Right cardiac atrium (tissue), 5 donors: ENCODE measurements at regions not wholly inside any gene's neighbourhood (a gene's known extent, or its start where the extent isn't known, plus 50 kb on each side); places are given as distances from the start of the nearest gene placed in this dataset.

Source experiments
- ATAC-seq, 2 donors: fragments of 200-7000 bp; cut with Tn5 transposase; one replicate each; pipeline versions ENCODE4 v1.8.0 to v1.9.1; 2020; ENCODE audit warnings: moderate library complexity in 2 of 2, mild to moderate bottlenecking in 1 of 2
- DNase-seq, 3 donors: peaks; one replicate each; pipeline ENCODE4 v3.0.0-alpha.2; 2020
- H3K27ac ChIP-seq: one replicate; pipeline ENCODE4 v1.5.1; 2013; ENCODE audit warnings: mild to moderate bottlenecking, low read length, control low read depth, moderate library complexity
- H3K27me3 ChIP-seq: one replicate; pipeline ENCODE4 v1.6.1; 2013; ENCODE audit not compliant: control insufficient read depth, insufficient read depth
- H3K4me1 ChIP-seq: one replicate; pipeline ENCODE4 v1.6.1; 2013; ENCODE audit warnings: low read length; ENCODE audit not compliant: control insufficient read depth, insufficient read depth
- H3K4me3 ChIP-seq: one replicate; pipeline ENCODE4 v1.5.1; 2013; ENCODE audit warnings: low read length, control low read depth
- H3K9me3 ChIP-seq: one replicate; pipeline ENCODE4 v1.6.1; 2013; ENCODE audit warnings: low read length; ENCODE audit not compliant: control insufficient read depth
- WGBS: extraction: QIAGEN DNeasy Blood & Tissue Kit; methylation state at CpG from one replicate; pipeline ENCODE4 v1.1.7; 2013; 5-methylcytosine and 5-hydroxymethylcytosine counted together
- intact Hi-C, 4 donors: fragments of 100-400 bp; cut with DNase I; formaldehyde crosslinking; loops; one replicate each; pipeline versions ENCODE4 v1.11.0 to v1.14.0; 2022 to 2023
- donor health status: healthy with polysubstance abuse.
- donor health status: DM: no; HTN: yes; CAD: no.
- donor health status: DM: no; HTN: no; CAD: no.
- donor health status: DM: no; HTN: yes; CAD: no; lungs with severe emphysema.
- donor health status: DM: yes; HTN: yes; CAD: no.

GRCh38 chr6:100944644-100945043, 63.5 kb upstream of the ASCC3 start:
- H3K4me3 ChIP-seq, result no peak overlapping the region
- no peak for DNase-seq
- intact Hi-C loops, result no loop called here
- no peak for ATAC-seq
- no peaks in the 10 kb centered on the region for H3K27me3 ChIP-seq
- H3K9me3 ChIP-seq, result no peaks in the 10 kb centered on the region
- H3K27ac ChIP-seq, result no peak overlapping the region
- no peaks in the 10 kb centered on the region for H3K4me1 ChIP-seq
- WGBS, result 64% methylated on average over 4 of the region's 4 CpGs

DNA sequence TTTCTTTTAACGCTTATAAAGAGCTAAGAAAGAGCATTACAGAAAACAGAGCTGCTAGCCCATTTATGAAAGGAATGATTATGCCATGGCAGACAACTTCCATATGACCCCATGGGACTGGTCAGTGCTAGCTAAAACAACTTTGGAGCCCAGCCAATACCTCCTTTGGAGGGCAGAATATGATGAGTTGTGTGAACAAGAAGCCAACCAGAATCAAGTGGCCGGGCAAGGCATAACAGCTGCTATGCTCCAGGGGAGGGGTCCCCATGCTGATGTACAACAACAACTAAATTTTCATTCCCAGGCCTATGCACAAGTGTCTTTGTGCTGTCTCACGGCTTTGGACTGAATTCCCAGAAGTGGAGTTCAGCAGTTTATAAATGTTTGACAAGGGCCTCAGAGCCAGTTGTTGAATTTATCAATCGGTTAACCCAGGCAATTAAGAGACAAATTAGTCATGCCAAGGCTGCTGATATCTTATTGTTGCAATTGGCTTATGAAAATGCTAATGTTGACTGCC, 65.0 kb upstream of the ASCC3 start:
- no peak overlapping the region for H3K27ac ChIP-seq
- no peaks in the 10 kb centered on the region for H3K27me3 ChIP-seq
- no peak for DNase-seq
- H3K9me3 ChIP-seq, result no peaks in the 10 kb centered on the region
- H3K4me1 ChIP-seq, result no peaks in the 10 kb centered on the region
- no peak for ATAC-seq
- H3K4me3 ChIP-seq, result no peak overlapping the region
- intact Hi-C loops, result no loop called here
- 85% methylated on average over 4 of the region's 4 CpGs for WGBS

GRCh38 chr6:100946711-100947110, 65.6 kb upstream of the ASCC3 start:
- Histone ChIP-seq H3K4me3 (no peak overlapping the region), H3K27me3 (no peaks in the 10 kb centered on the region), H3K4me1 (no peaks in the 10 kb centered on the region), H3K9me3 (no peaks in the 10 kb centered on the region), H3K27ac (no peak overlapping the region)
- DNase-seq, result no peak
- 81% methylated on average over 3 of the region's 3 CpGs for WGBS
- ATAC-seq, result no peak
- intact Hi-C loops, result no loop called here

GRCh38 chr6:100948381-100949133, 67.4 kb upstream of the ASCC3 start:
- intact Hi-C loops, result no loop called here
- H3K4me3 ChIP-seq, result no peak overlapping the region
- H3K9me3 ChIP-seq, result no peaks in the 10 kb centered on the region
- ATAC-seq (no peak), DNase-seq (no peak)
- 36% methylated on average over 3 of the region's 3 CpGs for WGBS
- no peak overlapping the region for H3K27ac ChIP-seq
- no peaks in the 10 kb centered on the region for H3K27me3 ChIP-seq
- H3K4me1 ChIP-seq, result no peaks in the 10 kb centered on the region

DNA sequence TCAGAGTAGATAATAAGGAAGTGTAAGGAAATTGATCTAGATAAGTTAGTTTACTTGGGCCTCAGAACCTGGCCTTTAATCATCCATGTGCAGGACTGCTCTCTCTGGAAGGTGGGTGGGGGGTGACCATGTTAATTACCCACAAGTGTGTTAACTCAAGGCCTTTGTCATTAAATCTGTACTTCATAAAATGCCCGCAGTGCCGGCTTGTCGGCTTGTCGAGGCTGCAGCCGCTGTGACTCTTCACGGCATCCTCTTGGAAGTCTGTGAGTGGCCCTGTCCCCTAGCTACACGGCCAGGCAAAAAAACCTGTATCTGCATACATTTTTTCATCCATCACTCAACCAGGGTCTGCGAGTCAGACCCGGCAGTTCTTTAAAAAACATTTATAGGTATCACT, 70.9 kb upstream of the ASCC3 start:
- DNase-seq, result no peak
- Histone ChIP-seq H3K4me3 (no peak overlapping the region), H3K27me3 (no peaks in the 10 kb centered on the region), H3K4me1 (no peaks in the 10 kb centered on the region), H3K9me3 (no peaks in the 10 kb centered on the region), H3K27ac (no peak overlapping the region)
- WGBS, result 71% methylated on average over 9 of the region's 9 CpGs
- intact Hi-C loops, result no loop called here
- ATAC-seq, result no peak

DNA sequence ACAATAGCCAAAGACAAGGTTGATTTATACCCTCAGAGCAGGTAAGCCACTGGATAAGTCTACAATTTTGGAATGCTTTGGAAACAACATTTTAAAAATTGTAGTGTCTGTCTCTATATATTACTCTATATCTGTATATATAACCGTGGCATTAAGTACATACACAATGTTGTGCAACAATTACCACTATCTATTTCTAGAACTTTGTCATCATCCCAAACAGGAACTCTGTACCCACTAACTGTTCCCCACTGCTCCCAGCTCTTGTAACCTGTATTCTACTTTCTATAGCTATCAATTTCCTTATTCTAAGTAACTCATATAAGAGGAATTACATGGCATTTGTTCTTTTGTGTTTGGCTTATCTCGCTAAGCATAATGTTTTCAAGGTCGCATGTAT, 78.2 kb upstream of the ASCC3 start:
- Histone ChIP-seq H3K27me3 (no peaks in the 10 kb centered on the region), H3K27ac (no peak overlapping the region), H3K4me3 (no peak overlapping the region), H3K9me3 (no peaks in the 10 kb centered on the region), H3K4me1 (no peaks in the 10 kb centered on the region)
- DNase-seq (no peak), ATAC-seq (no peak)
- intact Hi-C loops, result no loop called here
- WGBS, result 85% methylated on average over 3 of the region's 3 CpGs

DNA sequence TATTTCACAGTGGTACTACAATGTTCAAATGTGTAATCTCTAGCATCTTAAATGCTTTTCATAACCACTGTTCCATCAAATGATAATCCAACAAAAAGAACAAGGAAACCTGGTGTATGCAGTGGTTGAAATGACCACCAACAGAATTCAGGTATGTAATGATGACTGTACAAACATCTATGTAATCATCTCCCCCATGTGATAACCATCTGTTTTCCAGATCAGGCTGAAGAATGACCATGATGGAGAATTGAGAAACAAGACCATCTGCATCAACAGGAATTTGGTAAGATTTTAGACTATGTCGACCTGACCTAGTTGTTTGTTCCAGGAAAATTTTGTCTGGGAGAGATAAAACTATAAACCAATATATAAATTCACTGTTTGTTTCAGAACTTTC, 81.3 kb upstream of the ASCC3 start:
- Histone ChIP-seq H3K27me3 (no peaks in the 10 kb centered on the region), H3K4me3 (no peak overlapping the region), H3K9me3 (no peaks in the 10 kb centered on the region), H3K27ac (no peak overlapping the region), H3K4me1 (no peaks in the 10 kb centered on the region)
- 77% methylated on average over 1 of the region's 1 CpG for WGBS
- intact Hi-C loops, result no loop called here
- no peak for DNase-seq
- no peak for ATAC-seq

GRCh38 chr6:100965067-100965466, 83.9 kb upstream of the ASCC3 start:
- intact Hi-C loops, result no loop called here
- no peak for DNase-seq
- Histone ChIP-seq H3K9me3 (no peaks in the 10 kb centered on the region), H3K4me3 (no peak overlapping the region), H3K4me1 (no peaks in the 10 kb centered on the region), H3K27me3 (no peaks in the 10 kb centered on the region), H3K27ac (no peak overlapping the region)
- ATAC-seq, result no peak

GRCh38 chr6:100968949-100969348, 87.8 kb upstream of the ASCC3 start:
- H3K27ac ChIP-seq, result no peak overlapping the region
- no peak overlapping the region for H3K4me3 ChIP-seq
- DNase-seq (no peak), ATAC-seq (no peak)
- 82% methylated on average over 6 of the region's 6 CpGs for WGBS
- intact Hi-C loops, result no loop called here
- no peaks in the 10 kb centered on the region for H3K4me1 ChIP-seq
- H3K9me3 ChIP-seq, result no peaks in the 10 kb centered on the region
- H3K27me3 ChIP-seq, result no peaks in the 10 kb centered on the region

- WGBS, result 46% methylated on average over 4 of the region's 4 CpGs
- DNase-seq, result no peak
- H3K27ac ChIP-seq, result no peak overlapping the region
Observed at GRCh38 chr6:100979267-100979666, 98.1 kb upstream of the ASCC3 start.

DNA sequence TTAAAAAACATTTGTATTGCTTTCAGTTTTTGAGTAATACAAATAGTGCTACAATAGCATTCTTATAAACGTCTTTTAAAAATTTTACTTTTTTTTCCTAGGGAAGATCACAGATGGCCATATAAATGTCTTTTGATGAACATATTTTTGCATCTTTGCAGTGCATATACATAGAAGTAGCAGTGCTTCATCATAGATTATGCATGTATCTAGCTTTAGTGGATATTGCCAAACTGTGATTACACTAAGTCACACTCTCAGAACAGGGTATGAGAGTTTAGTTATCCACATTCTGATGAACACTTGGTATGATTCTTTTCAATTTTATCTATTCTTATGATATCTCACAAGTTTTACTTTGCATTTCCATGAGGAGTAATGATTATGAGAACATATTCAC, 99.8 kb upstream of the ASCC3 start:
- Histone ChIP-seq H3K9me3 (no peaks in the 10 kb centered on the region), H3K27me3 (no peaks in the 10 kb centered on the region), H3K27ac (no peak overlapping the region), H3K4me3 (no peak overlapping the region), H3K4me1 (no peaks in the 10 kb centered on the region)
- DNase-seq (no peak), ATAC-seq (no peak)
- 72% methylated on average over 1 of the region's 1 CpG for WGBS
- intact Hi-C loops, result no loop called here

More at GRCh38 chr6:100979267-100979666, 98.1 kb upstream of the ASCC3 start:
- ATAC-seq, result no peak
- H3K4me3 ChIP-seq, result no peak overlapping the region
- no peaks in the 10 kb centered on the region for H3K27me3 ChIP-seq
- no peaks in the 10 kb centered on the region for H3K9me3 ChIP-seq
- intact Hi-C loops, result no loop called here
- no peaks in the 10 kb centered on the region for H3K4me1 ChIP-seq

DNA sequence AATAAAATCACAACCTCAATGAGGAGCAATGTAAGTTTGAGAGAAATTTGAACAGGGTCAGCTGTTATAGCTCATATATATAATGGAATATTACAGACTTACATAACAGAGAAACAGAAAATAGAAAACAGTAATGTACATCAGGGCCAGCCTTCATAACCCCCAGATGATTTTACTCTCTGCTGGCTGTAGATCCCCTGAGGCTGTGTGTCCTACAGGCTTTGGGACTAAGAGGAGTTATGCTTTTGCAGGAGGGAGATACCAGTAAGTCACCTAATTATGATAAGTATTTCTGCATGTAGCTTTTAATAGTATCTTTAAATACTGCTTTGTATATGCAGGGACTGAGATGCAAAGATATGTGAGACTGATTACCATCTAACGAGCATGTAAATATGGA, 105.8 kb upstream of the ASCC3 start:
- intact Hi-C loops, result no loop called here
- Histone ChIP-seq H3K4me1 (no peaks in the 10 kb centered on the region), H3K4me3 (no peak overlapping the region), H3K27me3 (no peaks in the 10 kb centered on the region), H3K9me3 (no peaks in the 10 kb centered on the region), H3K27ac (no peak overlapping the region)
- ATAC-seq, result no peak
- no peak for DNase-seq
- 70% methylated on average over 1 of the region's 1 CpG for WGBS
